Loucy (cell line): ENCODE measurements at regions not wholly inside any gene's neighbourhood (a gene's known extent, or its start where the extent isn't known, plus 50 kb on each side); places are given as distances from the start of the nearest gene placed in this dataset.

ENCODE experiments used
- H2AFZ ChIP-seq: fragments of 200-600 bp; sonication (generic); 2 replicates; pipeline ENCODE4 v1.6.0; 2016; ENCODE audit warnings: antibody characterized with exemption, mild to moderate bottlenecking, low read length, moderate library complexity
- H3F3A ChIP-seq: fragments of 200-600 bp; 2 replicates; pipeline ENCODE4 v1.6.0; 2016; ENCODE audit warnings: antibody characterized with exemption, low read depth, mild to moderate bottlenecking
- H3K27me3 ChIP-seq: fragments of 200-600 bp; sonication (generic); 2 replicates; pipeline ENCODE4 v1.6.1; 2014; ENCODE audit warnings: low read length, mild to moderate bottlenecking; ENCODE audit not compliant: insufficient read depth, poor library complexity, severe bottlenecking
- H3K36me3 ChIP-seq: fragments of 200-600 bp; sonication (generic); 2 replicates; pipeline ENCODE4 v1.6.1; 2016; ENCODE audit warnings: low read length; ENCODE audit not compliant: insufficient read depth
- H3K4me1 ChIP-seq: fragments of 200-600 bp; sonication (generic); 2 replicates; pipeline ENCODE4 v1.5.1; 2014; ENCODE audit warnings: low read length, mild to moderate bottlenecking; ENCODE audit not compliant: insufficient read depth, poor library complexity, severe bottlenecking
- H3K4me2 ChIP-seq: fragments of 200-600 bp; sonication (generic); 2 replicates; pipeline ENCODE4 v1.6.0; 2014; ENCODE audit warnings: antibody characterized with exemption, low read length, low read depth, mild to moderate bottlenecking; ENCODE audit not compliant: poor library complexity, severe bottlenecking
- H3K4me3 ChIP-seq: fragments of 200-600 bp; sonication (generic); 2 replicates; pipeline ENCODE4 v1.5.1; 2014; ENCODE audit warnings: low read length, mild to moderate bottlenecking, mixed read lengths; ENCODE audit not compliant: poor library complexity, severe bottlenecking
- H3K79me2 ChIP-seq: fragments of 200-600 bp; sonication (generic); 2 replicates; pipeline ENCODE4 v1.6.1; 2014; ENCODE audit warnings: low read length; ENCODE audit not compliant: insufficient read depth
- H3K9ac ChIP-seq: fragments of 200-600 bp; sonication (generic); 2 replicates; pipeline ENCODE4 v1.6.0; 2014; ENCODE audit warnings: mild to moderate bottlenecking, low read depth, low read length, moderate library complexity; ENCODE audit not compliant: poor library complexity, severe bottlenecking
- H3K9me2 ChIP-seq: fragments of 200-600 bp; sonication (generic); replicated peaks from 2 replicates; pipeline ENCODE4 v1.6.1; 2016; ENCODE audit warnings: low read depth, low read length, mixed read lengths
- H3K9me3 ChIP-seq: fragments of 200-600 bp; sonication (generic); 2 replicates; pipeline ENCODE4 v1.6.1; 2014; ENCODE audit warnings: mild to moderate bottlenecking, antibody characterized with exemption, low read length, low read depth; ENCODE audit not compliant: insufficient read depth
- H4K20me1 ChIP-seq: fragments of 200-600 bp; sonication (generic); 2 replicates; pipeline ENCODE4 v1.6.0; 2014; ENCODE audit warnings: antibody characterized with exemption, low read length, mild to moderate bottlenecking; ENCODE audit not compliant: insufficient read depth, poor library complexity, severe bottlenecking
- EZH2phosphoT487 ChIP-seq: fragments of 200-600 bp; IDR thresholded peaks from 2 replicates; pipeline ENCODE4 v1.6.1; 2018; ENCODE audit warnings: antibody characterized with exemption, mild to moderate bottlenecking, moderate library complexity, borderline replicate concordance
- TF ChIP-seq, protein P1 (sequence below): fragments of 200-600 bp; sonication (generic); conservative IDR thresholded peaks from 2 replicates; pipeline ENCODE4 v1.5.1; 2014; ENCODE audit warnings: mild to moderate bottlenecking, antibody characterized with exemption, low read length

DNA sequence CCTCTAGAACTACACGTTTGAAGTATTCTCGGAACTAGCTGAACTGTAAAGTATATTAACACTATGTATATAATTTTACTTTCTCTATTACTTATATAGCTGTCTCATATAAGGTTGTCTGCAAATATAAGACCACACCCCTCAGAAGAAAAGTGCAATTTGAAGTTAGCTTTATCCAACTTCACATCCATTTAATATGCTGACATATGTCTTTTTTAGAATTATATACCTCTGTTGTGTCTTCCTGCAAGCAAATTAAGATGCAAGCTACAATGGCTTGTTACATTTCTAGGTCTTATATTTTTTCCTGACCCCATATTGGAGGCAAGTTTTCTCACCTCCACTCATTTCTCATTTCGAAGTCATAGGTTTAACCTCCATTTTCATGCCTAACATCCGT is 349.0 kb upstream of the AGA start:
- no peak overlapping the region for H2AFZ ChIP-seq
- no peaks in the 10 kb centered on the region for H4K20me1 ChIP-seq
- no peak overlapping the region for H3K9ac ChIP-seq
- H3K4me3 ChIP-seq = no peak overlapping the region
- H3K4me2 ChIP-seq = no peak overlapping the region
- H3K9me2 ChIP-seq = no peaks in the 10 kb centered on the region
- H3K9me3 ChIP-seq = 0 out of 2 replicates have a peak, but pooled peaks cover 2% of the 10 kb centered on the region
- TF ChIP-seq, protein P1, sequence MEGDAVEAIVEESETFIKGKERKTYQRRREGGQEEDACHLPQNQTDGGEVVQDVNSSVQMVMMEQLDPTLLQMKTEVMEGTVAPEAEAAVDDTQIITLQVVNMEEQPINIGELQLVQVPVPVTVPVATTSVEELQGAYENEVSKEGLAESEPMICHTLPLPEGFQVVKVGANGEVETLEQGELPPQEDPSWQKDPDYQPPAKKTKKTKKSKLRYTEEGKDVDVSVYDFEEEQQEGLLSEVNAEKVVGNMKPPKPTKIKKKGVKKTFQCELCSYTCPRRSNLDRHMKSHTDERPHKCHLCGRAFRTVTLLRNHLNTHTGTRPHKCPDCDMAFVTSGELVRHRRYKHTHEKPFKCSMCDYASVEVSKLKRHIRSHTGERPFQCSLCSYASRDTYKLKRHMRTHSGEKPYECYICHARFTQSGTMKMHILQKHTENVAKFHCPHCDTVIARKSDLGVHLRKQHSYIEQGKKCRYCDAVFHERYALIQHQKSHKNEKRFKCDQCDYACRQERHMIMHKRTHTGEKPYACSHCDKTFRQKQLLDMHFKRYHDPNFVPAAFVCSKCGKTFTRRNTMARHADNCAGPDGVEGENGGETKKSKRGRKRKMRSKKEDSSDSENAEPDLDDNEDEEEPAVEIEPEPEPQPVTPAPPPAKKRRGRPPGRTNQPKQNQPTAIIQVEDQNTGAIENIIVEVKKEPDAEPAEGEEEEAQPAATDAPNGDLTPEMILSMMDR = no peak
- no peak for TF ChIP-seq EZH2phosphoT487
- no peaks in the 10 kb centered on the region for H3F3A ChIP-seq
- no peaks in the 10 kb centered on the region for H3K79me2 ChIP-seq
- no peaks in the 10 kb centered on the region for H3K4me1 ChIP-seq
- H3K36me3 ChIP-seq = no peaks in the 10 kb centered on the region
- no peaks in the 10 kb centered on the region for H3K27me3 ChIP-seq

GRCh38 chr4:177796841-177797240 is 354.6 kb upstream of the AGA start:
- H2AFZ ChIP-seq = no peak overlapping the region
- H3K4me3 ChIP-seq = no peak overlapping the region
- no peaks in the 10 kb centered on the region for H3K36me3 ChIP-seq
- H3K79me2 ChIP-seq = no peaks in the 10 kb centered on the region
- H3K9ac ChIP-seq = no peak overlapping the region
- TF ChIP-seq EZH2phosphoT487 = no peak
- TF ChIP-seq, protein P1 = no peak
- no peaks in the 10 kb centered on the region for H3K4me1 ChIP-seq
- H3F3A ChIP-seq = no peaks in the 10 kb centered on the region
- H3K9me3 ChIP-seq = no peaks in the 10 kb centered on the region
- no peaks in the 10 kb centered on the region for H4K20me1 ChIP-seq
- no peaks in the 10 kb centered on the region for H3K9me2 ChIP-seq
- no peaks in the 10 kb centered on the region for H3K27me3 ChIP-seq
- no peak overlapping the region for H3K4me2 ChIP-seq

- no peak overlapping the region for H3K4me3 ChIP-seq
- no peak overlapping the region for H3K4me2 ChIP-seq
- no peaks in the 10 kb centered on the region for H3K36me3 ChIP-seq
- H3K9ac ChIP-seq = no peak overlapping the region
- no peaks in the 10 kb centered on the region for H3K9me3 ChIP-seq
- no peak overlapping the region for H2AFZ ChIP-seq
- TF ChIP-seq, protein P1 = no peak
- TF ChIP-seq EZH2phosphoT487 = no peak
- H3K9me2 ChIP-seq = no peaks in the 10 kb centered on the region
- H4K20me1 ChIP-seq = no peaks in the 10 kb centered on the region
- H3K79me2 ChIP-seq = no peaks in the 10 kb centered on the region
- no peaks in the 10 kb centered on the region for H3K27me3 ChIP-seq
- H3K4me1 ChIP-seq = no peaks in the 10 kb centered on the region
- H3F3A ChIP-seq = no peaks in the 10 kb centered on the region
Observed at GRCh38 chr4:177798161-177798560, 355.9 kb upstream of the AGA start.
